ENCODE measurements at regions not wholly inside any gene's neighbourhood (a gene's known extent, or its start where the extent isn't known, plus 50 kb on each side); places are given as distances from the start of the nearest gene placed in this dataset.

DNA sequence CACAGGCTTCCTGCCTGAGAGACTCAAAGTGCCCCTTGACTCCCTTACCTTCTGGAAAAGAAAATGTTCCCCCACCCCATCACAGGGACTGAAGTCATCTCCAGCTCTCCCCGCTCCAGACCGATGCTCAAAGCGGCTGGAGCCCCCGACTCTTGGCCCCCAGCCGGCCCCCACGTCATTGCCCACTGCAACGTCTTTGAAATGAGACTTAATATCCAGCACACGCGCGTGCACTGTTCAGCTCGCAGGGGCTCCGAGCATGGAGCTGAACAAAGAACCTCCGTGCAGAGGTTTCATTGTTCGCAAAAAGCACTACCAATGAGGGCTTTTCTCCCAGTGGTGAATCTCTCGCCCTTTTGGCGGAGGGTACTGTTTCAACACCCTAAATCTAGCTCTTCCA, 313.4 kb upstream of the SORL1-AS1 start:
- Histone ChIP-seq H3K27me3 (ENCODE audit: insufficient read depth, low read length) (no peaks in the 10 kb centered on the region), H3K27ac (ENCODE audit: low read depth, low read length) (no peak overlapping the region), H3K9me2 (ENCODE audit: insufficient read depth) (no peaks in the 10 kb centered on the region), H3K9ac (ENCODE audit: low read length) (no peak overlapping the region), H3K36me3 (ENCODE audit: control insufficient read depth in 1 of 2, insufficient read depth in 2 of 2, low read length in 2 of 2) (no peaks in the 10 kb centered on the region), H3K4me3 (replicated peaks in 1 of 2; ENCODE audit: low read depth in 1 of 2, low read length in 2 of 2) (no peak overlapping the region), H3K79me2 (ENCODE audit: insufficient read depth, low read length) (no peaks in the 10 kb centered on the region), H2AFZ (ENCODE audit: low read depth, low read length, poor library complexity, severe bottlenecking) (no peak overlapping the region), H3K4me2 (ENCODE audit: low read length) (no peak overlapping the region), H3K4me1 (ENCODE audit: control insufficient read depth in 1 of 2, insufficient read depth in 2 of 2, low read length in 2 of 2) (no peaks in the 10 kb centered on the region), H4K20me1 (ENCODE audit: insufficient read depth) (no peaks in the 10 kb centered on the region), H3K9me3 (ENCODE audit: control insufficient read depth in 1 of 2, insufficient read depth in 1 of 2, low read depth in 1 of 2, low read length in 2 of 2) (no peaks in the 10 kb centered on the region)
- ATAC-seq (no peak), DNase-seq (ENCODE audit: low read depth, low spot score) (no peak)
- no TSS peak for BruUV-seq (replicated peaks)
- TF ChIP-seq CBX3 (IDR thresholded peaks at IDR 0.05; ENCODE audit: low read depth) (no peak), EGR1 (IDR thresholded peaks at IDR 0.05; ENCODE audit: low read depth) (no peak), ZNF274 (IDR thresholded peaks at IDR 0.05; ENCODE audit: low read depth, low read length) (no peak), SRF (IDR thresholded peaks at IDR 0.05; ENCODE audit: low read depth) (no peak), EZH2phosphoT487 (IDR thresholded peaks at IDR 0.05; ENCODE audit: borderline replicate concordance) (no peak), RAD21 (IDR thresholded peaks at IDR 0.05; ENCODE audit: low read depth) (no peak), SP1 (IDR thresholded peaks at IDR 0.05; ENCODE audit: low read depth) (no peak), POLR2A (IDR thresholded peaks at IDR 0.05; ENCODE audit: borderline replicate concordance, extremely low read depth, insufficient read depth, insufficient read length) (no peak), FOSL1 (IDR thresholded peaks at IDR 0.05; ENCODE audit: low read depth) (no peak), ZFX (IDR thresholded peaks at IDR 0.05) (no peak), POLR2AphosphoS5 (IDR thresholded peaks at IDR 0.05; ENCODE audit: low read depth, low read length) (no peak), SIN3A (IDR thresholded peaks at IDR 0.05; ENCODE audit: low read depth) (no peak), EZH2 (IDR thresholded peaks at IDR 0.05) (no peak)
- TF ChIP-seq, protein P1, sequence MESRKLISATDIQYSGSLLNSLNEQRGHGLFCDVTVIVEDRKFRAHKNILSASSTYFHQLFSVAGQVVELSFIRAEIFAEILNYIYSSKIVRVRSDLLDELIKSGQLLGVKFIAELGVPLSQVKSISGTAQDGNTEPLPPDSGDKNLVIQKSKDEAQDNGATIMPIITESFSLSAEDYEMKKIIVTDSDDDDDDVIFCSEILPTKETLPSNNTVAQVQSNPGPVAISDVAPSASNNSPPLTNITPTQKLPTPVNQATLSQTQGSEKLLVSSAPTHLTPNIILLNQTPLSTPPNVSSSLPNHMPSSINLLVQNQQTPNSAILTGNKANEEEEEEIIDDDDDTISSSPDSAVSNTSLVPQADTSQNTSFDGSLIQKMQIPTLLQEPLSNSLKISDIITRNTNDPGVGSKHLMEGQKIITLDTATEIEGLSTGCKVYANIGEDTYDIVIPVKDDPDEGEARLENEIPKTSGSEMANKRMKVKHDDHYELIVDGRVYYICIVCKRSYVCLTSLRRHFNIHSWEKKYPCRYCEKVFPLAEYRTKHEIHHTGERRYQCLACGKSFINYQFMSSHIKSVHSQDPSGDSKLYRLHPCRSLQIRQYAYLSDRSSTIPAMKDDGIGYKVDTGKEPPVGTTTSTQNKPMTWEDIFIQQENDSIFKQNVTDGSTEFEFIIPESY (IDR thresholded peaks at IDR 0.05; ENCODE audit: extremely low read depth, insufficient replicate concordance, low read length) = no peak
- TF ChIP-seq, protein P2, sequence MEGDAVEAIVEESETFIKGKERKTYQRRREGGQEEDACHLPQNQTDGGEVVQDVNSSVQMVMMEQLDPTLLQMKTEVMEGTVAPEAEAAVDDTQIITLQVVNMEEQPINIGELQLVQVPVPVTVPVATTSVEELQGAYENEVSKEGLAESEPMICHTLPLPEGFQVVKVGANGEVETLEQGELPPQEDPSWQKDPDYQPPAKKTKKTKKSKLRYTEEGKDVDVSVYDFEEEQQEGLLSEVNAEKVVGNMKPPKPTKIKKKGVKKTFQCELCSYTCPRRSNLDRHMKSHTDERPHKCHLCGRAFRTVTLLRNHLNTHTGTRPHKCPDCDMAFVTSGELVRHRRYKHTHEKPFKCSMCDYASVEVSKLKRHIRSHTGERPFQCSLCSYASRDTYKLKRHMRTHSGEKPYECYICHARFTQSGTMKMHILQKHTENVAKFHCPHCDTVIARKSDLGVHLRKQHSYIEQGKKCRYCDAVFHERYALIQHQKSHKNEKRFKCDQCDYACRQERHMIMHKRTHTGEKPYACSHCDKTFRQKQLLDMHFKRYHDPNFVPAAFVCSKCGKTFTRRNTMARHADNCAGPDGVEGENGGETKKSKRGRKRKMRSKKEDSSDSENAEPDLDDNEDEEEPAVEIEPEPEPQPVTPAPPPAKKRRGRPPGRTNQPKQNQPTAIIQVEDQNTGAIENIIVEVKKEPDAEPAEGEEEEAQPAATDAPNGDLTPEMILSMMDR (IDR thresholded peaks at IDR 0.05 in 2 of 3, conservative IDR thresholded peaks at IDR 0.05 in 1 of 3; ENCODE audit: borderline replicate concordance in 1 of 3, insufficient read depth in 1 of 3, low read depth in 2 of 3, low read length in 2 of 3) = no peak
- TF ChIP-seq, protein P3, sequence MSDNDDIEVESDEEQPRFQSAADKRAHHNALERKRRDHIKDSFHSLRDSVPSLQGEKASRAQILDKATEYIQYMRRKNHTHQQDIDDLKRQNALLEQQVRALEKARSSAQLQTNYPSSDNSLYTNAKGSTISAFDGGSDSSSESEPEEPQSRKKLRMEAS (IDR thresholded peaks at IDR 0.05) = no peak
- RAD21 ChIA-PET (ENCODE audit: low non-redundant PET in 1 of 2, low total read pairs in 2 of 2, uncharacterized antibody in 2 of 2, unreplicated experiment in 2 of 2) = interaction anchor here in 1 of 2 experiments (0.6 kb wide), 1 partner anchor 32 kb away, joined by 3 read pairs; no protein-coding TSS in a partner anchor
- POLR2A ChIA-PET = no interaction called here
- CTCF ChIA-PET = interaction anchor here (0.6 kb wide), 1 partner anchor 738 kb away, joined by 3 read pairs; no protein-coding TSS in a partner anchor
- intact Hi-C loops (cut with micrococcal nuclease) = no loop called here

Measured in HCT116 (cell line).